K562 (cell line): ENCODE measurements at regions not wholly inside any gene's neighbourhood (a gene's known extent, or its start where the extent isn't known, plus 50 kb on each side); places are given as distances from the start of the nearest gene placed in this dataset.

Experiments
- CEBPZ ChIP-seq: fragments of 150-350 bp; IDR thresholded peaks from 2 replicates; pipeline ENCODE4 v1.6.1; 2014; ENCODE audit warnings: low read depth, mild to moderate bottlenecking, low read length, borderline replicate concordance
- CTCF ChIP-seq, 3 experiments: IDR thresholded peaks in 2 of 3; conservative IDR thresholded peaks in 1 of 3; 2 replicates each; pipeline ENCODE4 v1.5.1; 2011 to 2012; ENCODE audit warnings: low read length in 3 of 3, mild to moderate bottlenecking in 3 of 3, control low read depth in 2 of 3, improper control_type of control experiment in 1 of 3, inconsistent platforms in 1 of 3, low read depth in 1 of 3, mixed read lengths in 1 of 3, moderate library complexity in 1 of 3; ENCODE audit not compliant: insufficient read depth in 2 of 3
- ELF1 ChIP-seq: fragments of 200-800 bp; sonication (Bioruptor generic); IDR thresholded peaks from 2 replicates; pipeline ENCODE4 v1.6.1; 2016; ENCODE audit warnings: missing genetic modification characterization, missing compliant biosample characterization
- FOS ChIP-seq: IDR thresholded peaks from 3 replicates; pipeline ENCODE4 v1.6.1; 2011; ENCODE audit not compliant: insufficient read length; ENCODE audit errors: extremely low read depth
- FOXP1 ChIP-seq: sonication (generic); formaldehyde crosslinking; IDR thresholded peaks from 2 replicates; pipeline ENCODE4 v1.8.0; 2022; ENCODE audit warnings: mild to moderate bottlenecking, missing genetic modification reagents
- NRF1 ChIP-seq, 2 experiments: fragments of 450-650 bp; IDR thresholded peaks in 1 of 2; conservative IDR thresholded peaks in 1 of 2; 2 replicates each; pipeline ENCODE4 v1.6.1; 2014; ENCODE audit warnings: mild to moderate bottlenecking in 2 of 2

- TF ChIP-seq NRF1 (conservative IDR thresholded peaks at IDR 0.05 in 1 of 2, IDR thresholded peaks at IDR 0.05 in 1 of 2): no peak
- no peak for TF ChIP-seq ELF1 (tag)
- TF ChIP-seq CEBPZ: no peak
- no peak for TF ChIP-seq FOXP1 (CRISPR knock-in tag)
- TF ChIP-seq CTCF (IDR thresholded peaks at IDR 0.05 in 2 of 3, conservative IDR thresholded peaks at IDR 0.05 in 1 of 3; ENCODE audit: insufficient read depth in 2 of 3, low read depth in 1 of 3, low read length in 3 of 3): no peak
- no peak for TF ChIP-seq FOS
Measured at GRCh38 chr6:27539551-27539950, 66.6 kb upstream of the ZNF184 start.
